IMR-90 (cell line): ENCODE measurements at regions not wholly inside any gene's neighbourhood (a gene's known extent, or its start where the extent isn't known, plus 50 kb on each side); places are given as distances from the start of the nearest gene placed in this dataset.

Source experiments
- ATAC-seq: fragments of 200-7000 bp; cut with Tn5 transposase; 2 replicates; pipeline ENCODE4 v1.9.1; 2020; ENCODE audit warnings: low read depth, mild to moderate bottlenecking, moderate library complexity
- BruUV-seq: library from RNA; stranded (reverse); fragments of 400-500 nt; replicated peaks from 2 replicates; lab custom pipeline; 2021; lab: Mats Ljungman, UMichigan
- CTCF ChIA-PET: fragments of 300-600 bp; formaldehyde crosslinking; extraction: SDS; loops from one replicate; lab custom pipeline; 2021; ENCODE audit warnings: antibody characterized with exemption; lab: Yijun Ruan, JAX
- POLR2A ChIA-PET: fragments of 300-600 bp; sonication (Branson Sonifier 250); formaldehyde crosslinking; loops from one replicate; lab custom pipeline; 2022; ENCODE audit warnings: antibody characterized with exemption; ENCODE audit not compliant: unreplicated experiment; lab: Charles Lee
- DNase-seq: peaks from one replicate; pipeline ENCODE4 v3.0.0; 2013
- H2AFZ ChIP-seq: replicated peaks from 2 replicates; pipeline ENCODE3; 2013; ENCODE audit warnings: low read length, mild to moderate bottlenecking; ENCODE audit not compliant: poor library complexity
- H2AK5ac ChIP-seq: 2 replicates; pipeline ENCODE4 v1.6.1; 2013; ENCODE audit warnings: low read depth, low read length, inconsistent platforms
- H2AK9ac ChIP-seq: replicated peaks from 2 replicates; pipeline ENCODE3; 2013; ENCODE audit warnings: mild to moderate bottlenecking, low read depth, low read length, moderate library complexity; ENCODE audit not compliant: poor library complexity
- H2BK120ac ChIP-seq: 2 replicates; pipeline ENCODE4 v1.6.1; 2013; ENCODE audit warnings: low read depth, low read length, inconsistent platforms
- H2BK15ac ChIP-seq: 3 replicates; pipeline ENCODE4 v1.6.1; 2013; ENCODE audit warnings: low read depth, low read length, inconsistent platforms
- H2BK20ac ChIP-seq: 2 replicates; pipeline ENCODE4 v1.6.1; 2013; ENCODE audit warnings: low read depth, mild to moderate bottlenecking, inconsistent platforms, low read length, moderate library complexity
- H2BK5ac ChIP-seq: 2 replicates; pipeline ENCODE4 v1.6.1; 2013; ENCODE audit warnings: mild to moderate bottlenecking, low read depth, low read length, inconsistent platforms; ENCODE audit not compliant: poor library complexity, severe bottlenecking
- H3K14ac ChIP-seq: replicated peaks from 2 replicates; pipeline ENCODE4 v1.6.1; 2013; ENCODE audit warnings: low read depth, low read length, inconsistent platforms
- H3K18ac ChIP-seq: 2 replicates; pipeline ENCODE4 v1.6.1; 2013; ENCODE audit warnings: low read depth, low read length, control low read depth
- H3K23ac ChIP-seq: 2 replicates; pipeline ENCODE4 v1.6.1; 2013; ENCODE audit warnings: low read depth, low read length, inconsistent platforms
- H3K27ac ChIP-seq: 2 replicates; pipeline ENCODE4 v1.5.1; 2013; ENCODE audit warnings: mild to moderate bottlenecking, control low read depth, low read length; ENCODE audit not compliant: insufficient read depth
- H3K27me3 ChIP-seq: 2 replicates; pipeline ENCODE4 v1.6.1; 2013; ENCODE audit warnings: low read length; ENCODE audit not compliant: control insufficient read depth, insufficient read depth
- H3K36me3 ChIP-seq: 2 replicates; pipeline ENCODE4 v1.6.1; 2013; ENCODE audit warnings: low read length, mixed read lengths; ENCODE audit not compliant: control insufficient read depth, insufficient read depth
- H3K4ac ChIP-seq: 2 replicates; pipeline ENCODE4 v1.6.1; 2013; ENCODE audit warnings: low read depth, low read length, inconsistent platforms
- H3K4me1 ChIP-seq: 2 replicates; pipeline ENCODE4 v1.6.1; 2013; ENCODE audit warnings: low read length, mixed read lengths; ENCODE audit not compliant: control insufficient read depth, insufficient read depth
- H3K4me2 ChIP-seq: 2 replicates; pipeline ENCODE4 v1.6.1; 2013; ENCODE audit warnings: low read depth, mild to moderate bottlenecking, control low read depth, low read length, moderate library complexity
- H3K4me3 ChIP-seq: 2 replicates; pipeline ENCODE4 v1.5.1; 2013; ENCODE audit warnings: low read depth, mild to moderate bottlenecking, control low read depth, low read length, moderate library complexity; ENCODE audit not compliant: insufficient read depth
- H3K56ac ChIP-seq: 2 replicates; pipeline ENCODE4 v1.6.1; 2013; ENCODE audit warnings: low read length, inconsistent platforms; ENCODE audit not compliant: insufficient read depth; ENCODE audit errors: extremely low read depth
- H3K79me1 ChIP-seq, 2 experiments: 2 replicates each; pipeline ENCODE4 v1.6.1; 2013; ENCODE audit warnings: low read length in 2 of 2, inconsistent platforms in 1 of 2, low read depth in 1 of 2
- H3K9ac ChIP-seq: 2 replicates; pipeline ENCODE4 v1.6.1; 2013; ENCODE audit warnings: low read depth, low read length, control low read depth
- H3K9me1 ChIP-seq: 2 replicates; pipeline ENCODE4 v1.6.1; 2013; ENCODE audit warnings: low read length, inconsistent platforms; ENCODE audit not compliant: insufficient read depth
- H3K9me3 ChIP-seq: 2 replicates; pipeline ENCODE4 v1.6.1; 2013; ENCODE audit warnings: low read length; ENCODE audit not compliant: control insufficient read depth, insufficient read depth
- H4K20me1 ChIP-seq: 2 replicates; pipeline ENCODE4 v1.6.1; 2013; ENCODE audit warnings: low read length, inconsistent platforms; ENCODE audit not compliant: insufficient read depth
- H4K5ac ChIP-seq: 2 replicates; pipeline ENCODE4 v1.6.1; 2013; ENCODE audit warnings: mild to moderate bottlenecking, low read depth, low read length, control low read depth
- H4K8ac ChIP-seq, 2 experiments: 2 replicates each; pipeline ENCODE4 v1.6.1; 2013; ENCODE audit warnings: low read depth in 2 of 2, low read length in 2 of 2, control low read depth in 1 of 2, inconsistent platforms in 1 of 2
- H4K91ac ChIP-seq: 2 replicates; pipeline ENCODE4 v1.6.1; 2013; ENCODE audit warnings: low read depth, low read length, inconsistent platforms; ENCODE audit not compliant: insufficient read depth
- BHLHE40 ChIP-seq: fragments of 150-350 bp; IDR thresholded peaks from 2 replicates; pipeline ENCODE4 v1.6.1; 2016; ENCODE audit warnings: mild to moderate bottlenecking, low read depth, low read length
- CEBPB ChIP-seq: IDR thresholded peaks from 2 replicates; pipeline ENCODE4 v1.6.1; 2012; ENCODE audit warnings: low read depth, low read length, improper control_type of control experiment
- CHD1 ChIP-seq: IDR thresholded peaks from 2 replicates; pipeline ENCODE4 v1.6.1; 2012; ENCODE audit warnings: low read depth, low read length, improper control_type of control experiment
- FOS ChIP-seq: fragments of 150-350 bp; IDR thresholded peaks from 2 replicates; pipeline ENCODE4 v1.6.1; 2016; ENCODE audit warnings: low read depth, low read length
- MAFK ChIP-seq: IDR thresholded peaks from 2 replicates; pipeline ENCODE4 v1.6.1; 2012; ENCODE audit warnings: low read depth, low read length, improper control_type of control experiment
- MAZ ChIP-seq: IDR thresholded peaks from 2 replicates; pipeline ENCODE4 v1.6.1; 2012; ENCODE audit warnings: low read depth, mild to moderate bottlenecking, low read length, improper control_type of control experiment, moderate library complexity, borderline replicate concordance
- MXI1 ChIP-seq: IDR thresholded peaks from 2 replicates; pipeline ENCODE4 v1.6.1; 2012; ENCODE audit warnings: low read depth, mild to moderate bottlenecking, low read length, moderate library complexity, borderline replicate concordance
- NFE2L2 ChIP-seq: fragments of 150-350 bp; IDR thresholded peaks from 2 replicates; pipeline ENCODE4 v1.6.1; 2016; ENCODE audit warnings: low read depth, mild to moderate bottlenecking, low read length
- POLR2A ChIP-seq: IDR thresholded peaks from 2 replicates; pipeline ENCODE4 v1.6.1; 2012; ENCODE audit warnings: mild to moderate bottlenecking, low read depth, low read length
- RAD21 ChIP-seq: IDR thresholded peaks from 2 replicates; pipeline ENCODE4 v1.6.1; 2012; ENCODE audit warnings: low read length, improper control_type of control experiment
- RCOR1 ChIP-seq: IDR thresholded peaks from 2 replicates; pipeline ENCODE4 v1.6.1; 2012; ENCODE audit warnings: mild to moderate bottlenecking, low read length, improper control_type of control experiment; ENCODE audit not compliant: insufficient replicate concordance
- RFX5 ChIP-seq: IDR thresholded peaks from 2 replicates; pipeline ENCODE4 v1.8.0; 2012; ENCODE audit warnings: low read depth, mild to moderate bottlenecking, low read length, moderate library complexity
- SMC3 ChIP-seq: fragments of 150-350 bp; IDR thresholded peaks from 2 replicates; pipeline ENCODE4 v1.6.1; 2016; ENCODE audit warnings: low read depth, mild to moderate bottlenecking, antibody characterized with exemption, low read length, moderate library complexity
- WGBS, 2 experiments: methylation state at CpG; one replicate each; pipeline versions ENCODE4 v1.1.5 to v1.1.7; 2013; ENCODE audit warnings: missing lambda C conversion rate in 2 of 2; ENCODE audit not compliant: insufficient read length in 1 of 2; ENCODE audit errors: extremely low coverage in 2 of 2; 5-methylcytosine and 5-hydroxymethylcytosine counted together
- dilution Hi-C: fragments of 300-500 bp; cut with HindIII; formaldehyde crosslinking; loops from one replicate; pipeline ENCODE4 v1.14.3; 2018; ENCODE audit warnings: low sequenced_read_pairs; ENCODE audit not compliant: unreplicated experiment
- in situ Hi-C: fragments of 300-500 bp; cut with MboI; formaldehyde crosslinking; loops from 3 replicates; pipeline ENCODE4 v1.14.3; 2019; ENCODE audit warnings: low sequenced_read_pairs, inconsistent platforms, mixed read lengths
- intact Hi-C: fragments of 100-400 bp; cut with micrococcal nuclease; formaldehyde crosslinking; loops from 2 replicates; pipeline ENCODE4 v1.10.0; 2022
- TF ChIP-seq, protein P1 (sequence below): conservative IDR thresholded peaks from 2 replicates; pipeline ENCODE4 v1.5.1; 2012; ENCODE audit warnings: mild to moderate bottlenecking, low read depth, low read length, improper control_type of control experiment
- TF ChIP-seq, protein P2 (sequence below): fragments of 150-350 bp; IDR thresholded peaks from 2 replicates; pipeline ENCODE4 v1.6.1; 2016; ENCODE audit warnings: low read depth, mild to moderate bottlenecking, low read length, moderate library complexity, borderline replicate concordance
- TF ChIP-seq, protein P3 (sequence below): fragments of 150-350 bp; IDR thresholded peaks from 2 replicates; pipeline ENCODE4 v1.6.1; 2017; ENCODE audit warnings: mild to moderate bottlenecking, antibody characterized with exemption, low read length, low read depth

DNA sequence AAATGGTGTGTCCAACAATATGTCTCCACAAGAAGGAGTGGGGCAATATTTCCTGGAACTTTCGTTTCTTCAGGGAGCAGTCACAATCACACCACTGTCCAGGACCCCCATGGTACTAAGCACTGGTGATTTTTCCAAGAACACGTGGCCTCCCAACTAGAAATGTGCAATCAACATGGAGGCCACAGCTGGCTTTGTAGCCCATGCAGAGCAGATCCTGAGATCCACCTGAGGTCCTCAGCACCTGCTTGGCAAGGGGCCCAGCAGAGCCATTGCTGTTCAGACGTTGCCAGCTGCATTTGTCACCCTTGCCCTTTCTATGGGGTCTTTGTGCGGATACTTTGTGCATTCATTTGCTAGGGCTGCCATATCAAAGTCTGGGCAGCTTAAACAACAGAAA is 334.5 kb upstream of the IRX4 start:
- Histone ChIP-seq H3K27me3 (no peaks in the 10 kb centered on the region), H2BK15ac (no peak overlapping the region), H3K4ac (no peak overlapping the region), H2BK5ac (no peak overlapping the region), H2BK20ac (no peak overlapping the region), H3K4me3 (no peak overlapping the region), H4K20me1 (no peaks in the 10 kb centered on the region), H3K14ac (no peak overlapping the region), H2AK5ac (no peak overlapping the region), H2BK120ac (no peak overlapping the region), H4K91ac (no peak overlapping the region), H3K23ac (no peak overlapping the region), H3K9me3 (peaks cover 35% of the 10 kb centered on the region), H3K79me1 (no peaks in the 10 kb centered on the region), H2AK9ac (no peak overlapping the region), H3K36me3 (no peaks in the 10 kb centered on the region), H3K56ac (no peak overlapping the region), H2AFZ (no peak overlapping the region), H3K18ac (no peak overlapping the region), H3K9ac (no peak overlapping the region), H3K4me2 (no peak overlapping the region), H4K8ac (no peak overlapping the region), H3K27ac (no peak overlapping the region), H3K9me1 (no peaks in the 10 kb centered on the region), H4K5ac (no peak overlapping the region), H3K4me1 (no peaks in the 10 kb centered on the region)
- WGBS, 2 experiments, result 34% methylated on average over 4 of the region's 4 CpGs; no CpG with 5 or more reads in 1 of the 2 experiments
- in situ Hi-C loops (no loop called here), dilution Hi-C loops (no loop called here), intact Hi-C loops (no loop called here)
- no TSS peak for BruUV-seq
- no peak for TF ChIP-seq NFE2L2
- TF ChIP-seq CHD1, result no peak
- TF ChIP-seq, protein P1, sequence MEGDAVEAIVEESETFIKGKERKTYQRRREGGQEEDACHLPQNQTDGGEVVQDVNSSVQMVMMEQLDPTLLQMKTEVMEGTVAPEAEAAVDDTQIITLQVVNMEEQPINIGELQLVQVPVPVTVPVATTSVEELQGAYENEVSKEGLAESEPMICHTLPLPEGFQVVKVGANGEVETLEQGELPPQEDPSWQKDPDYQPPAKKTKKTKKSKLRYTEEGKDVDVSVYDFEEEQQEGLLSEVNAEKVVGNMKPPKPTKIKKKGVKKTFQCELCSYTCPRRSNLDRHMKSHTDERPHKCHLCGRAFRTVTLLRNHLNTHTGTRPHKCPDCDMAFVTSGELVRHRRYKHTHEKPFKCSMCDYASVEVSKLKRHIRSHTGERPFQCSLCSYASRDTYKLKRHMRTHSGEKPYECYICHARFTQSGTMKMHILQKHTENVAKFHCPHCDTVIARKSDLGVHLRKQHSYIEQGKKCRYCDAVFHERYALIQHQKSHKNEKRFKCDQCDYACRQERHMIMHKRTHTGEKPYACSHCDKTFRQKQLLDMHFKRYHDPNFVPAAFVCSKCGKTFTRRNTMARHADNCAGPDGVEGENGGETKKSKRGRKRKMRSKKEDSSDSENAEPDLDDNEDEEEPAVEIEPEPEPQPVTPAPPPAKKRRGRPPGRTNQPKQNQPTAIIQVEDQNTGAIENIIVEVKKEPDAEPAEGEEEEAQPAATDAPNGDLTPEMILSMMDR, result no peak
- TF ChIP-seq MXI1, result no peak
- TF ChIP-seq MAFK, result no peak
- TF ChIP-seq, protein P2, sequence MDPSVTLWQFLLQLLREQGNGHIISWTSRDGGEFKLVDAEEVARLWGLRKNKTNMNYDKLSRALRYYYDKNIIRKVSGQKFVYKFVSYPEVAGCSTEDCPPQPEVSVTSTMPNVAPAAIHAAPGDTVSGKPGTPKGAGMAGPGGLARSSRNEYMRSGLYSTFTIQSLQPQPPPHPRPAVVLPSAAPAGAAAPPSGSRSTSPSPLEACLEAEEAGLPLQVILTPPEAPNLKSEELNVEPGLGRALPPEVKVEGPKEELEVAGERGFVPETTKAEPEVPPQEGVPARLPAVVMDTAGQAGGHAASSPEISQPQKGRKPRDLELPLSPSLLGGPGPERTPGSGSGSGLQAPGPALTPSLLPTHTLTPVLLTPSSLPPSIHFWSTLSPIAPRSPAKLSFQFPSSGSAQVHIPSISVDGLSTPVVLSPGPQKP, result no peak
- TF ChIP-seq FOS, result no peak
- TF ChIP-seq SMC3, result no peak
- no peak for TF ChIP-seq CEBPB
- TF ChIP-seq, protein P3, sequence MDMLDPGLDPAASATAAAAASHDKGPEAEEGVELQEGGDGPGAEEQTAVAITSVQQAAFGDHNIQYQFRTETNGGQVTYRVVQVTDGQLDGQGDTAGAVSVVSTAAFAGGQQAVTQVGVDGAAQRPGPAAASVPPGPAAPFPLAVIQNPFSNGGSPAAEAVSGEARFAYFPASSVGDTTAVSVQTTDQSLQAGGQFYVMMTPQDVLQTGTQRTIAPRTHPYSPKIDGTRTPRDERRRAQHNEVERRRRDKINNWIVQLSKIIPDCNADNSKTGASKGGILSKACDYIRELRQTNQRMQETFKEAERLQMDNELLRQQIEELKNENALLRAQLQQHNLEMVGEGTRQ, result no peak
- TF ChIP-seq RAD21, result no peak
- no peak for TF ChIP-seq MAZ
- no peak for TF ChIP-seq POLR2A
- TF ChIP-seq RCOR1, result no peak
- TF ChIP-seq RFX5, result no peak
- no peak for TF ChIP-seq BHLHE40
- ChIA-PET CTCF (no interaction called here), POLR2A (no interaction called here)
- DNase-seq, result no peak
- ATAC-seq, result no peak
